ENCODE measurements at regions not wholly inside any gene's neighbourhood (a gene's known extent, or its start where the extent isn't known, plus 50 kb on each side); places are given as distances from the start of the nearest gene placed in this dataset.

DNA sequence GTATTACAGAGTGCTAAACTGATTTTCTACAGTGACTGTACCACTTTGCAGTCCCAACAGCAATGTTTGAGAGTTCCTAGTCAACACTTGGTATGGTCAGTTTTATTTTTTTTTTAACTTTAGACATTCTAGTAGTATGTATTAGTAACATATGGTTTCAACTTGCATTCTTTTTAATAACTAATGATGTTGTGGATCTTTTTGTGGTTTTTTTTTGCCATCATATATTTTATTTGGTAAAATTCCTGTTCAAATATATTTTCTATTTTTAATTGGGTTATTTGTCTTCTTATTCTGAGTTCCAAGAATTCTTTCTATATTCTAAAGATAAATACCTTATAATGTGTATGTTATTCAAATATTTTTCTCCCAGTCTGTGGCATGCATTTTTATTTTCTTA is 189.4 kb upstream of the ECI2 start:
- TF ChIP-seq, protein P1, sequence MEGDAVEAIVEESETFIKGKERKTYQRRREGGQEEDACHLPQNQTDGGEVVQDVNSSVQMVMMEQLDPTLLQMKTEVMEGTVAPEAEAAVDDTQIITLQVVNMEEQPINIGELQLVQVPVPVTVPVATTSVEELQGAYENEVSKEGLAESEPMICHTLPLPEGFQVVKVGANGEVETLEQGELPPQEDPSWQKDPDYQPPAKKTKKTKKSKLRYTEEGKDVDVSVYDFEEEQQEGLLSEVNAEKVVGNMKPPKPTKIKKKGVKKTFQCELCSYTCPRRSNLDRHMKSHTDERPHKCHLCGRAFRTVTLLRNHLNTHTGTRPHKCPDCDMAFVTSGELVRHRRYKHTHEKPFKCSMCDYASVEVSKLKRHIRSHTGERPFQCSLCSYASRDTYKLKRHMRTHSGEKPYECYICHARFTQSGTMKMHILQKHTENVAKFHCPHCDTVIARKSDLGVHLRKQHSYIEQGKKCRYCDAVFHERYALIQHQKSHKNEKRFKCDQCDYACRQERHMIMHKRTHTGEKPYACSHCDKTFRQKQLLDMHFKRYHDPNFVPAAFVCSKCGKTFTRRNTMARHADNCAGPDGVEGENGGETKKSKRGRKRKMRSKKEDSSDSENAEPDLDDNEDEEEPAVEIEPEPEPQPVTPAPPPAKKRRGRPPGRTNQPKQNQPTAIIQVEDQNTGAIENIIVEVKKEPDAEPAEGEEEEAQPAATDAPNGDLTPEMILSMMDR (IDR thresholded peaks at IDR 0.05): no peak
- TF ChIP-seq TCF7L2 (IDR thresholded peaks at IDR 0.05; ENCODE audit: low read depth, low read length) (no peak), POLR2AphosphoS5 (IDR thresholded peaks at IDR 0.05; ENCODE audit: low read depth, low read length) (no peak), SIN3A (IDR thresholded peaks at IDR 0.05; ENCODE audit: borderline replicate concordance, insufficient read depth, low read depth, low read length) (no peak)
- TF ChIP-seq, protein P2, sequence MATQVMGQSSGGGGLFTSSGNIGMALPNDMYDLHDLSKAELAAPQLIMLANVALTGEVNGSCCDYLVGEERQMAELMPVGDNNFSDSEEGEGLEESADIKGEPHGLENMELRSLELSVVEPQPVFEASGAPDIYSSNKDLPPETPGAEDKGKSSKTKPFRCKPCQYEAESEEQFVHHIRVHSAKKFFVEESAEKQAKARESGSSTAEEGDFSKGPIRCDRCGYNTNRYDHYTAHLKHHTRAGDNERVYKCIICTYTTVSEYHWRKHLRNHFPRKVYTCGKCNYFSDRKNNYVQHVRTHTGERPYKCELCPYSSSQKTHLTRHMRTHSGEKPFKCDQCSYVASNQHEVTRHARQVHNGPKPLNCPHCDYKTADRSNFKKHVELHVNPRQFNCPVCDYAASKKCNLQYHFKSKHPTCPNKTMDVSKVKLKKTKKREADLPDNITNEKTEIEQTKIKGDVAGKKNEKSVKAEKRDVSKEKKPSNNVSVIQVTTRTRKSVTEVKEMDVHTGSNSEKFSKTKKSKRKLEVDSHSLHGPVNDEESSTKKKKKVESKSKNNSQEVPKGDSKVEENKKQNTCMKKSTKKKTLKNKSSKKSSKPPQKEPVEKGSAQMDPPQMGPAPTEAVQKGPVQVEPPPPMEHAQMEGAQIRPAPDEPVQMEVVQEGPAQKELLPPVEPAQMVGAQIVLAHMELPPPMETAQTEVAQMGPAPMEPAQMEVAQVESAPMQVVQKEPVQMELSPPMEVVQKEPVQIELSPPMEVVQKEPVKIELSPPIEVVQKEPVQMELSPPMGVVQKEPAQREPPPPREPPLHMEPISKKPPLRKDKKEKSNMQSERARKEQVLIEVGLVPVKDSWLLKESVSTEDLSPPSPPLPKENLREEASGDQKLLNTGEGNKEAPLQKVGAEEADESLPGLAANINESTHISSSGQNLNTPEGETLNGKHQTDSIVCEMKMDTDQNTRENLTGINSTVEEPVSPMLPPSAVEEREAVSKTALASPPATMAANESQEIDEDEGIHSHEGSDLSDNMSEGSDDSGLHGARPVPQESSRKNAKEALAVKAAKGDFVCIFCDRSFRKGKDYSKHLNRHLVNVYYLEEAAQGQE (IDR thresholded peaks at IDR 0.05; ENCODE audit: insufficient read depth in 1 of 2, low read depth in 2 of 2, low read length in 1 of 2): no peak

Data from Panc1 (cell line).